Posterior cingulate gyrus (tissue), 11 donors: ENCODE measurements at regions not wholly inside any gene's neighbourhood (a gene's known extent, or its start where the extent isn't known, plus 50 kb on each side); places are given as distances from the start of the nearest gene placed in this dataset.
A peak's percentile ranks its signal among the peaks of the same experiment; 100 is the strongest.

ENCODE experiments used
- DNase-seq, 10 donors: peaks; one replicate each; pipeline versions ENCODE4 v3.0.0 to v3.0.0-alpha.2; 2020 to 2021; ENCODE audit warnings: mixed read lengths in 3 of 10
- intact Hi-C: fragments of 100-400 bp; cut with DNase I; formaldehyde crosslinking; loops from one replicate; pipeline ENCODE4 v1.15.1; 2023

- DNase-seq = peak in 1 of 10 donors; percentile 74
- intact Hi-C loops = no loop called here
These were observed 268.9 kb downstream of the NDUFA10 start for GRCh38 chr2:239756031-239756789.

DNA sequence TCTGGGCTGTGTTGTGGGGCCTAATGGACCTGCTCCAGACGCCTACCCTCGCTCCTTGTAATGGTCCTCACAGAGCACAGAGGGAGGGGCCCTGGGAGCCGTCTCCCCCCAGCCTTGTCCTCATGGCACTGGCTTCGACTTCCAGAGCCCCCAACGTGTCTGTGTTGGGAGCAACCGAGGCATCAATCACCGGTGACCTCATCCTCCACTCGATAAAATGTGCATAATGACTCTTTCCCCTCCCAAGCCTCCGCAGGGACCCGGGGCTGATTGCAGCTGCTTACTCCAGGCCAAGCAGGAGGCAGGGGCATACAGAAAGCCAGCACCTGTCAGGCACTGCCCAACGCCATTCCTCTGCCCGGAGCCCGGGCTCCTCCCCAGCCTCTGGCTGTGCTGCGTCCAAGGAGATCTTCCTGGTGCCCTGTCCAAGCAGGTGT, 271.7 kb downstream of the NDUFA10 start:
- peak in 1 of 10 donors; percentile 63 for DNase-seq
- intact Hi-C loops = no loop called here

DNA sequence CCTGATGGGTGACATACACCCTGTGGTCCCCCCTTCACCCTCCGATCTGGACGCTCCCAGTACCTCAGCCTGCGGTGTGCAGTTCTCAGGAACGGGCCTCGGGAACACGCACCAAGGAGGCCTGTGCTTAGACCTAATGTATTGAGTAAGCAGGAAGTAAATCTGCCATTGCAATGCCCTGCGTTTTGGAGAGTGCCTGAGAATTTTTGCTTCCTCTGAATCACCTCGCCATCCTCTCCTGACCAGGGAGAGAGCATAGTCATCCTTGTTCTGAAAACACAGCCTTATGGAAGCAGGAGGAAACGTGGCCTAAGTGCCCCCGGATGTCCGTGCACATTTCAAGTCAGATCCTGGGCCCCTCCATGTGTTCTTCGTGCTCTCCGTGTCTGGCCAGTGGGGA, 272.2 kb downstream of the NDUFA10 start:
- intact Hi-C loops = no loop called here
- peak in 1 of 10 donors; percentile 43 for DNase-seq

GRCh38 chr2:239751679-239752355, 273.3 kb downstream of the NDUFA10 start:
- intact Hi-C loops = no loop called here
- peak in 2 of 10 donors; percentile 33 to 66 for DNase-seq

GRCh38 chr2:239750929-239751678, 274.0 kb downstream of the NDUFA10 start:
- intact Hi-C loops = no loop called here
- peak in 1 of 10 donors; percentile 79 for DNase-seq

- peak in 1 of 10 donors; percentile 81 for DNase-seq
- intact Hi-C loops = no loop called here
These were observed 274.9 kb downstream of the NDUFA10 start for GRCh38 chr2:239750045-239750835.

DNA sequence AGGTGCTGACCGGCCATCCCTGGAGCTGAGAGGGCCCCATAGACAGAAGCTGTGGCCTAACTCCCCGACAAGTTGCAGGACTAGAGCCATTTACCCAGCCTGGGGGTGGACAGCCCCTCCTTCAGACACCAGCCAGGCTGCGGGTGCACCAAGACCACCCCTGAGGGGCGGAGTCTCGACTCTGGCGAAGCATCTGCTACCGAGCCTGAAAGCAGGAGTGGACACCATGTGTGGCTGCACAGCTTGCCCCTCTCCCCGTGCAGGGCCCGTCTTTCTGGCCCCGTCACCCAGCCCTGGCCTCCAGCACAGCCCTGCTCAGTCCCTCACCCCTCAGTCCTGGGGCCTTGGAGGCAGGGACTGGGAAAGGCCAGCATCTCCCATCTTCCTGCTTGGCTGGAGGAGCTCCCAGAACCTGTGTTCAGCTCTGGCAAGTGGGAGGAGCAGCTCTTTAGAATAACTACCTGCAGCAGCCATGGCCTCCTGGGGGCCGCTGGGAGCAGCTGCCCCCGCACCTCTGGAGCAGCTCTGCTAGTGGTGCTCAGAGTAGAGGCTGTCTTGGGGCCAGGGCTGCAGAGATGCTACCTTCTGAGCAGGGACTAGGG, 275.8 kb downstream of the NDUFA10 start:
- intact Hi-C loops = no loop called here
- DNase-seq = peak in 2 of 10 donors; percentile 38 to 77

- intact Hi-C loops = no loop called here
- peak in 1 of 10 donors; percentile 55 for DNase-seq
These were observed 276.3 kb downstream of the NDUFA10 start for GRCh38 chr2:239748811-239749210.

- intact Hi-C loops = no loop called here
- DNase-seq = peak in 1 of 10 donors; percentile 58
These were observed 277.4 kb downstream of the NDUFA10 start for GRCh38 chr2:239747771-239748170.

- DNase-seq = peak in 2 of 10 donors; percentile 63 to 79
- intact Hi-C loops = no loop called here
These were observed 277.9 kb downstream of the NDUFA10 start for GRCh38 chr2:239747274-239747673.

DNA sequence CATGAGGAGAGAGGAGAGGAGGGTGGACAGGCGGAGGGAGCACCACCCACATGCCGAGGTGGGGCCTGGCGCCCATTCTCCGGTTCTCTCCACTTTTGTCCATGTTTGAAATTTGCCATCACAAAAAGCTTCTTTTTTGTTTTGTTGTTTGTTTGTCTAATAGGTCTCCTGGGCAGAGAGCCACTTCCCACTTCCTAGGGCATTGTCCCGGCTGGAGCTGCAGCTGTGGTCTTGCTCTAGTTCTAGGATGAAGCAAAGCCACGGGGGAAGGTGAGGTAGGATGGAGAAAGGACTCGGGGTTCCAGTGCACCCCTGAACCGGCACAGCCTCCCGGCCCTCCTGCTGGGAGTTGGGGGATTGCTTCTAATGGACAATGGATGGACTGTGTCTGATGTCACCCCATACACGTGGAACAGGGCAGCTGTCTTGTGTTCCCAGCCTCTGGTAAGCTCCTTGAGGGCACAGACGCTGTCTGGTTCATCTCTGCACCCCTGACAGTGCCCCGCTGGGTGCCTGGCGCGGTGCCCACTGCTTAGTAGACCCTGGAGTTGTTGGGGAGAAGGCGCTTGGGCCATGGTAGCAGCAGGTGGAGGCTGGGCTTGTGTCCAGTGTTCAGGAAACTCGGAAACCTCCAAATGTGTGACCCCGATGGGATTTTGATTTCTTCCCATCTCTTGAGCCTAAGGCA, 278.4 kb downstream of the NDUFA10 start:
- DNase-seq = peak in 1 of 10 donors; percentile 77
- intact Hi-C loops = no loop called here

DNA sequence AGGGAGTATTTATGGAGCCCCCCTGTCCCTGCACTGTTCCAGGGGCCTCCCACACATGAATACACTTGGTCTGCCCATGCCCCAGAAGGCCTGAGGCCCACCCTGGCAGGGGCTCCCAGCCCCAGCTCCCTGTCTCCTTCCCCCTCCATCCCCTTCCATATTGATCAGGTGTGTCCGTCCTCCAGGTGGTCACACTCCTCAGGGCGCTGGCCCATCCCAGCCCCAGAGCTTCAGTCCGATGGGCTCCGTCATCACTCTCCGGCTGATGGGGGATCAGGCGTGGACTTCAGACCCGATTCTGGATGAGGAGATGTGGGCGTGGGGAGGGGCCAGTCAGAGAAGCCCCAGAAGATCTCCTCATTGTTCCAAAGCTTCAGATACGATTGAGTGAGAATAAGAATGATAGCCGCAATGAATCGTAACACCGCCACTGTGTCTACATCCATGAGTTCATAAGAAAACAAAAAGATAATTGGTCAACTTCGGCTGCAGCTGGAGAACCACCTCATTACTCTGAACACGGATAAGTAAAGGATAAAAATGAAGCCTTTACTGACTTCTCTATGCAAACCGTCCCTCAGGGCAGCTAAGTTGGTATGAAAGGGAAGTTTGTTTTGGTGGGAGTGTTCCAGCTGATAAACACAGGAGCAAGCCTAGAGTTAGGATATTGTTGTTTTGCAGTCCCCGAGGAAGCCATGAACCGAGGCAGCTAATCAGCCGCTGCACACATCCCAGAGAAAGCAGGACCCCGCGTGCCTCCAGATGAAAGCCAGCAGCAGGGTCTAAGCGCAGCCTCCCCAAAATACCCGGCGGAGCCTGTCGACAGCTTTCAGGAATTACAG, 279.5 kb downstream of the NDUFA10 start:
- intact Hi-C loops = no loop called here
- DNase-seq = peak in 2 of 10 donors; percentile 52 to 60

DNA sequence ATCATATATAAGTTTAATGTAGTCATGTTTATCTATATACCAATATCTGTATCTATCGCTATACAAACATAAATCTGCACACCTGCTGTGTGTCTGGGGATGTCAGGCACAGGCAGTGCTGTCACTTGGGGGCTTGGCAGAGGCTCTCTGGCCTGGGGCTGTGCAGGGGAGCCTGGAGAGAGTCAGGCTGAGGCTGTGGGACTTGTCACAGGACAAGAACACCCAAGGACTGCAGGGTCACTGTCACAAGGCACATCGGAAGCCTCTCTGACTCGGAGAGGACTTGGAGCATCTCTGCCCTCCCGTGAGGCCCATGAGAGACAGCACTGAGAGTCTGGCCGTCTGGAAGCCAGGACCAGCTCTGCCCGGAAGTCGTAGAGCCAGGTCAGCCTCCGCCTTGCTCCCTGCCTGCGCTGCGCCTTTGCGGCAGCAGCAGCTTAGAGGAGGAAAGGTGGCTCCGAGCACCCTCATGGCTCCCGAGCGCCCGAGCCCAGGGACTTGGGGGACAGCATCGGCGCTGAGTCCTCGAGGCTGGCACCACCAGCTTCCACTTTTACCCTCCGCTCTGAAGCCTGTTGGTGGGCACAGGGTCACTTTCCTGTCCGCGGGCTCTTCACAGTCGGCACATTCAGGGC, 280.3 kb downstream of the NDUFA10 start:
- intact Hi-C loops = no loop called here
- peak in 3 of 10 donors; percentile 47 to 77 (median 76) for DNase-seq

DNA sequence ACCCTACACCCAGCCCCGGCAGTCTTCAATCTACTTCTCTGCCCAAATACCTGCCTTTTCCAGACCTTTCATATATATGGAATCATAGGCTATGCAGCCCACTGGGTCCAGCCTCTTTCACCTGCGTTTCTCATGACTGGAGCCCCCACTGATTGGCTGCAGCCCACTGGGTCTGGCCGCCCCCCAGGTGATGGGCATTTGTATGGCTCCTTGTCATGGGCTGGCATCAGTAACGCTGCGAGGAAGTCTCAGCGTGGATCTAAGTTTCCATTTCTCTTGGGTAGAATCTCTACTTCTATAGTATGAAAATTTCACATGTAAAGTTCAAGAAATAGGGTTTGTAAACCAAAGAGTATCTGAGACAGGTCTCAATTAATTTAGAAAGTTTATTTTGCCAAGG, 281.9 kb downstream of the NDUFA10 start:
- peak in 2 of 10 donors; percentile 24 to 26 for DNase-seq
- intact Hi-C loops = no loop called here

- intact Hi-C loops = no loop called here
- peak in 2 of 10 donors; percentile 65 to 84 for DNase-seq
These were observed 282.8 kb downstream of the NDUFA10 start for GRCh38 chr2:239742377-239742776.

- intact Hi-C loops = loop anchor here (10.0 kb wide), 1 partner anchor 186 kb away; no protein-coding TSS in a partner anchor
- no peak for DNase-seq
These were observed 285.9 kb downstream of the NDUFA10 start for GRCh38 chr2:239739206-239739605.

GRCh38 chr2:239738159-239738558, 287.0 kb downstream of the NDUFA10 start:
- DNase-seq = peak in 1 of 10 donors; percentile 48
- intact Hi-C loops = loop anchor here (10.0 kb wide), 1 partner anchor 187 kb away; no protein-coding TSS in a partner anchor

DNA sequence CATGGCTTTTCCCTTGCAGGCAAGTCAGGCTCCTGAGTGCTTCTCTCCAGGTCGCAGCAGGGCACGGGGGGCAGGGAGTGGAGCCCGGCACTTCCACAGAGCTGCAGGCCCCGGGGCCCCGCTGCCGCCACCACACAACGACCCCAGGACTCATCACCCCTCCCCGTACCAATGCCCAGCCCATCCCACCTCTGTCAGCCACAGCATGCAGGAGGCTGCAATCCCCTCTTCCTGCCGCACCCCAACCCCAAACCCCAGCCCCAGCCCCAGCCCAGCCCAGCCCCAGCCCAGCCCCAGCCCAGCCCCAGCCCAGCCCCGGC, 288.0 kb downstream of the NDUFA10 start:
- DNase-seq = peak in 1 of 10 donors; percentile 77
- intact Hi-C loops = loop anchor here (10.0 kb wide), 1 partner anchor 188 kb away; no protein-coding TSS in a partner anchor
